ENCODE measurements at regions not wholly inside any gene's neighbourhood (a gene's known extent, or its start where the extent isn't known, plus 50 kb on each side); places are given as distances from the start of the nearest gene placed in this dataset.
A peak's percentile ranks its signal among the peaks of the same experiment; 100 is the strongest.

DNA sequence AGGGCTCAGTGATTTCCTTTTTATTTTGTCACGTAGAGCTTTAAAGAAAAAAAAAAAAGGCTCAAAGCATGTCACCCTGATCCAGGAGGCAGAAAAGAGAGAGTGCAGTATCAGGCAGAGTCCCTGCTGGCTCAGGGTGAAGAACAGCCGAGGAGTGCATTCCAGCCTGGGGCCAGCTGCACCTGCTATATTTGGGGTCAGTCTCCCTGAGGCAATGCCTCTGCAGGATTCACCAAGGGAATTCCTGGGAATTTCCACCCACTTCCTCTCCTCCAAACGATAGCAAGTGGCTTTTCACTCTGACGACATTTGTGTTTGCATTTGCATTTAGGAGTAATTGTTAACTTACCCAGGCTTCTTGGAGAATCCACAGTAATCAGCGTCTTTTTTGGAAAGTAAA is 202.9 kb upstream of the CTNNB1 start:
- Histone ChIP-seq H3K9me3 (ENCODE audit: low read depth, low read length) (no peaks in the 10 kb centered on the region), H3K27me3 (ENCODE audit: insufficient read depth, low read length) (no peaks in the 10 kb centered on the region), H4K20me1 (ENCODE audit: insufficient read depth, low read length) (no peaks in the 10 kb centered on the region), H3K4me3 (ENCODE audit: insufficient read depth, low read length) (no peak overlapping the region), H2AFZ (ENCODE audit: low read length) (no peak overlapping the region), H3K4me2 (ENCODE audit: insufficient read depth, low read length) (no peak overlapping the region), H3K4me1 (ENCODE audit: insufficient read depth, low read length) (peaks cover 27% of the 10 kb centered on the region), H3K27ac (ENCODE audit: low read depth, low read length) (no peak overlapping the region), H3K36me3 (ENCODE audit: insufficient read depth, low read length) (no peaks in the 10 kb centered on the region), H3K79me2 (ENCODE audit: insufficient read depth, low read length) (no peaks in the 10 kb centered on the region)
- DNase-seq (ENCODE audit: insufficient read length, low spot score, missing footprints): no peak
- TF ChIP-seq, protein P1, sequence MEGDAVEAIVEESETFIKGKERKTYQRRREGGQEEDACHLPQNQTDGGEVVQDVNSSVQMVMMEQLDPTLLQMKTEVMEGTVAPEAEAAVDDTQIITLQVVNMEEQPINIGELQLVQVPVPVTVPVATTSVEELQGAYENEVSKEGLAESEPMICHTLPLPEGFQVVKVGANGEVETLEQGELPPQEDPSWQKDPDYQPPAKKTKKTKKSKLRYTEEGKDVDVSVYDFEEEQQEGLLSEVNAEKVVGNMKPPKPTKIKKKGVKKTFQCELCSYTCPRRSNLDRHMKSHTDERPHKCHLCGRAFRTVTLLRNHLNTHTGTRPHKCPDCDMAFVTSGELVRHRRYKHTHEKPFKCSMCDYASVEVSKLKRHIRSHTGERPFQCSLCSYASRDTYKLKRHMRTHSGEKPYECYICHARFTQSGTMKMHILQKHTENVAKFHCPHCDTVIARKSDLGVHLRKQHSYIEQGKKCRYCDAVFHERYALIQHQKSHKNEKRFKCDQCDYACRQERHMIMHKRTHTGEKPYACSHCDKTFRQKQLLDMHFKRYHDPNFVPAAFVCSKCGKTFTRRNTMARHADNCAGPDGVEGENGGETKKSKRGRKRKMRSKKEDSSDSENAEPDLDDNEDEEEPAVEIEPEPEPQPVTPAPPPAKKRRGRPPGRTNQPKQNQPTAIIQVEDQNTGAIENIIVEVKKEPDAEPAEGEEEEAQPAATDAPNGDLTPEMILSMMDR (IDR thresholded peaks at IDR 0.05; ENCODE audit: extremely low read depth, low read depth, low read length): no peak

DNA sequence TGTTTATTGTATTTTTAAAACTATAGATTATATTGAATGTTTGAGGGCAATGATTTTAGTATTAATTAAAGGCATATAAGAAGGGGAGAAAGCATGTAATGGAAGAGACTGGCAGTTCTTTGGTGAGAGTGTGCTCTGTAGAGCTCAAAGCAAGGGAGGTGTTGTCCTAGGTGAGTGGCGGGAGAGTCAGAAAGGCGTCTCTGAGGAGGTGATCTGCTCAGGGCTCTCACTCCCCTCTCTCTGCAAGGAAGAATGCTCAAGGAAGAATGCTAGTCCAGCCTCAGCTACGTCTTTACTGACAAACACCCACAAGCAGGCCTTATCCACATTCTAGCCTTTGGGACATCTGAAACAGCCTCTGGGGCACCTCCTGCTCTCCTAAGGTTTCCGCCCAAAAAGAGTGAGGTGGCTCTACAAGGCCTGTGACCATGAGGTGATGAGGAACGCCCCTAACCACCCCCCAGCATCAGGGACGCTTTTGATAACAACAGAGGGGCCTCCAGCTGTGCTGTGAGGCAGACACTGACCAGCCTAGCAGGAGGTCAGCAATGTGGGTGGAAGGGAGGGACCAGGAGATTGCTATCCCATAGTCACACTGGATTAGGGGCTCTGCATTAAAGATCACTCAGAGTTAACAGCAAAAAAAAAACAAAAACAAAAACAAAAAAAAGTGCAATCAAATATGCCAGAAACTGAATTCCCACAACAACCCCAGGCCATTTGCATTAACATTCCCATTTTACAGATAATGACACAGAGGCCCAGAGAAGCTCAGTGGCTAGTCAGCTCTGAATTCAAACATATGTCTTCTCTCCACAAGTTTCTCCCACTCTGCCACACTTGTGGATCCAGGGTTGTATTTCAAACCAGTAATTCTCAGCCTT is 202.2 kb upstream of the CTNNB1 start:
- Histone ChIP-seq H4K20me1 (ENCODE audit: insufficient read depth, low read length) (no peaks in the 10 kb centered on the region), H3K27ac (ENCODE audit: low read depth, low read length) (no peak overlapping the region), H3K4me3 (ENCODE audit: insufficient read depth, low read length) (no peak overlapping the region), H3K9me3 (ENCODE audit: low read depth, low read length) (no peaks in the 10 kb centered on the region), H3K27me3 (ENCODE audit: insufficient read depth, low read length) (no peaks in the 10 kb centered on the region), H3K79me2 (ENCODE audit: insufficient read depth, low read length) (no peaks in the 10 kb centered on the region), H2AFZ (ENCODE audit: low read length) (no peak overlapping the region), H3K4me1 (ENCODE audit: insufficient read depth, low read length) (peaks cover 27% of the 10 kb centered on the region), H3K4me2 (ENCODE audit: insufficient read depth, low read length) (no peak overlapping the region), H3K36me3 (ENCODE audit: insufficient read depth, low read length) (no peaks in the 10 kb centered on the region)
- DNase-seq (ENCODE audit: insufficient read length, low spot score, missing footprints): peak; percentile 17
- TF ChIP-seq, protein P1 (IDR thresholded peaks at IDR 0.05; ENCODE audit: extremely low read depth, low read depth, low read length): no peak

- H3K4me2 ChIP-seq (ENCODE audit: insufficient read depth, low read length): no peak overlapping the region
- TF ChIP-seq, protein P1 (IDR thresholded peaks at IDR 0.05; ENCODE audit: extremely low read depth, low read depth, low read length): no peak
- H3K9me3 ChIP-seq (ENCODE audit: low read depth, low read length): no peaks in the 10 kb centered on the region
- no peak overlapping the region for H2AFZ ChIP-seq (ENCODE audit: low read length)
- no peaks in the 10 kb centered on the region for H3K36me3 ChIP-seq (ENCODE audit: insufficient read depth, low read length)
- peak; percentile 25 for DNase-seq (ENCODE audit: insufficient read length, low spot score, missing footprints)
- no peak overlapping the region for H3K27ac ChIP-seq (ENCODE audit: low read depth, low read length)
- no peaks in the 10 kb centered on the region for H3K27me3 ChIP-seq (ENCODE audit: insufficient read depth, low read length)
- no peaks in the 10 kb centered on the region for H3K79me2 ChIP-seq (ENCODE audit: insufficient read depth, low read length)
- peaks cover 27% of the 10 kb centered on the region for H3K4me1 ChIP-seq (ENCODE audit: insufficient read depth, low read length)
- H3K4me3 ChIP-seq (ENCODE audit: insufficient read depth, low read length): no peak overlapping the region
- H4K20me1 ChIP-seq (ENCODE audit: insufficient read depth, low read length): no peaks in the 10 kb centered on the region
Measured at GRCh38 chr3:40997711-40998519, 201.4 kb upstream of the CTNNB1 start.

- no peak overlapping the region for H3K4me3 ChIP-seq (ENCODE audit: insufficient read depth, low read length)
- H3K4me1 ChIP-seq (ENCODE audit: insufficient read depth, low read length): peaks cover 27% of the 10 kb centered on the region
- H3K27ac ChIP-seq (ENCODE audit: low read depth, low read length): peak overlapping the region; percentile 38
- H3K27me3 ChIP-seq (ENCODE audit: insufficient read depth, low read length): no peaks in the 10 kb centered on the region
- H4K20me1 ChIP-seq (ENCODE audit: insufficient read depth, low read length): no peaks in the 10 kb centered on the region
- no peaks in the 10 kb centered on the region for H3K36me3 ChIP-seq (ENCODE audit: insufficient read depth, low read length)
- no peak for DNase-seq (ENCODE audit: insufficient read length, low spot score, missing footprints)
- no peaks in the 10 kb centered on the region for H3K79me2 ChIP-seq (ENCODE audit: insufficient read depth, low read length)
- H3K4me2 ChIP-seq (ENCODE audit: insufficient read depth, low read length): no peak overlapping the region
- no peaks in the 10 kb centered on the region for H3K9me3 ChIP-seq (ENCODE audit: low read depth, low read length)
- no peak overlapping the region for H2AFZ ChIP-seq (ENCODE audit: low read length)
- TF ChIP-seq, protein P1 (IDR thresholded peaks at IDR 0.05; ENCODE audit: extremely low read depth, low read depth, low read length): no peak
Measured at GRCh38 chr3:40999682-41000081, 199.6 kb upstream of the CTNNB1 start.
